Hematopoietic multipotent progenitor cell treated with erythropoietin and hydrocortisone succinate and interleukin-3 and kit ligand, for 17 days (in vitro differentiated cells): ENCODE measurements at regions not wholly inside any gene's neighbourhood (a gene's known extent, or its start where the extent isn't known, plus 50 kb on each side); places are given as distances from the start of the nearest gene placed in this dataset.
"Not testable (repeated sequence)": the region's sequence is repeated elsewhere in the genome, so short reads cannot be mapped to it uniquely, and the experiment has no call there.

Source experiments
- DNase-seq: peaks from one replicate; pipeline ENCODE4 v3.0.0-alpha.2; 2015; ENCODE audit warnings: low spot score

- no peak for DNase-seq
Measured at GRCh38 chr1:191508239-191508638, 650.0 kb upstream of the RGS18 start.

DNA sequence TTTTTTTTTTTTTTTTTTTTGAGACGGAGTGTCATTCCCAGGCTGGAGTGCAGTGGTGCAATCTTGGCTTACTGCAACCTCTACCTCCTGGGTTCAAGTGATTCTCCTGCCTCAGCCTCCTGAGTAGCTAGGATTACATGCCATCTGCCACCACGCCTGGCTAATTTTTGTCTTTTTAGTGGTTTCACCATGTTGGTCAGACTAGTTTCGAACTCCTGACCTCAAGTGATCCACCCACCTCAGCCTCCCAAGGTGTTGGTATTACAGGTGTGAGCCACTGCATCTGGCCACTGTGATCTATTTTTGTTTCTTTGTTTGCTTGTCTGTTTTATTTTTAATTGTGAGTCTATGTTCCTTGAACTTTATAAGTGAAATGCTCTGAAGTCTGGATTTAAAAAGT, 646.8 kb upstream of the RGS18 start:
- DNase-seq, result not testable (repeated sequence)

GRCh38 chr1:191517826-191518225, 640.4 kb upstream of the RGS18 start:
- no peak for DNase-seq

GRCh38 chr1:191519519-191519918, 638.7 kb upstream of the RGS18 start:
- DNase-seq, result no peak

- DNase-seq, result no peak
Measured at GRCh38 chr1:191520345-191520744, 637.9 kb upstream of the RGS18 start.

- DNase-seq, result not testable (repeated sequence)
Measured at GRCh38 chr1:191525944-191526343, 632.3 kb upstream of the RGS18 start.

DNA sequence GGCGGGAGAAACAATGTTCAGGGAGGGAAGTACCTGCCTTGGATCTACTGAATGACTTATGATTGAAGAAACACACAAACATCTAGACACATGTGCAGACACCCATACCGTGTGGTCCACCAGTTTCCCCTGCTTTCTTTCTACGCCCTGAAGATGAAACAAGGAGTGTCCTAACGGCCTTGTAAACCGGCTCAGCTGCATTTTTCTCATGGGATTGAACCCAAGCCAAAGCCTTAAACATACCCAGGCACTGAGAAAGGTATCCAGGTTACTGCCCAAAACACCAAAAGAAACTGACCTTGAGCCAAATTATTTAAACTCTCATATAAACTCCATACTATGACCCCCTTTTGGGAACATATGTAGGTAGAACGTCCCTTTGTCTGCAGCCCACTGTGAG, 630.0 kb upstream of the RGS18 start:
- DNase-seq, result no peak

- DNase-seq, result no peak
Measured at GRCh38 chr1:191530928-191531327, 627.3 kb upstream of the RGS18 start.

GRCh38 chr1:191533254-191533653, 625.0 kb upstream of the RGS18 start:
- no peak for DNase-seq

DNA sequence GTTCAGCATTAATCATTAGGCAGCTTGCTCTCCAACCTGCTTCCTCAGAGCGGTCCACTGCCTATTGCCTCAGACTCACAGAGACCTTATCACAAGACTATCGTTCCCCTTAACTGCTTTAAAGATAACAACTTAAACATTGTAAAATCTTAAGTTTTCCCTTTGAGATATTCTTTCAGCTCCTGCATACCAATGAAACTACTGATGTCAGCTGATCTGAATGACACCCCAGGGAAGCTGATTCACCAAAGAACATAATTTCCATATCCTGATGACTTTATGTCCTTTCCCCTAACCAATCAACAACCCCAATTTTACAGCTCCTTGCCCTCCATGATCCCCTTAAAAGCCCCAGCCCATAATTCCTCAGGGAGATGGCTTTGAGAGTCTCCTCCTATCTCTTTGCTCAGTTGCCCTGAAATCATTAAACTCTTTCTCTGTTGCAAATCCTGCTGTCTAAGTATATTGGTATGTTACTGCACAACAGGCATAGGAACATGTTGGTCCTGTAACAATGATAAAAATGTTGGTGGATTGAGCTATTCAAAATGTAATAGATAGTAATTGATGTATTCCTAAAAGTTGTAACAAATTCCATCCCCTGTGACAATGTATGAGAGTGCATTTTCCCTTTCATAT, 621.4 kb upstream of the RGS18 start:
- DNase-seq, result no peak

GRCh38 chr1:191541758-191542157, 616.5 kb upstream of the RGS18 start:
- DNase-seq, result no peak

DNA sequence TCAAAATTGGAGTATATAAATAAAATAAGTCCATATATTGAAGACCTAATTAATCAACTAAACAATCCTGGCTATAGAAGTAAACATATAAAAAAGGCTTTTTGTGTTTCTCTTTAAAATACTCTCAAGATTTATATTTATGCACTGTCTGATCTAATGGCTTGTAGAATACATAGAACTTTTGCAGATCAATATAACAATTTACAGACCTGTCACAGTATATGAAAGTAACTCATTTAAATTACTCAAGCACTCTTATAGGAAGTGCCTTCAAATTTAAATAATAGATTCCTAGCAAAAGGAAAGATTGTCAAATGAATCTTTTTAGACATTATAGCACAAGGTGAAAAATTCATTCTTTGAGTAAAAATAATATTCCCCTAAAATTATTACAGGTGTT, 615.8 kb upstream of the RGS18 start:
- no peak for DNase-seq

DNA sequence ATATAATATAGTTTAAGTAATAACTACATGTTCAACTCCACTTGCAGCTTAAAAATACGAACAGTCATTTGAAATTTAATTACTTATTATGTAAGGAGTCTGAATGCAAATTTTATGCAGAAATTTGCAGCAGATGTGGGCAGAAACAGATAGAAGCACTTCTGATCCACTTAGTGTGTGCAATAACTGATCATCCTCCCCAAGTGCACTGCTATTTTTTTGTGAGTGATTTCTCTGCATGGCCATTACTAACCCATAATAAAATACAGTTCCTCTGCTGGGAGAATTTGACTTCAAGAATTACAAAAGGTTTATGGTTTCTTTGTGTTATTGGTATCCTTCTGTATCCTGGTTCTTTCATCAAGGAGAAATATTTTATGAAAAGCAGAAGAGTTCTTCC, 611.5 kb upstream of the RGS18 start:
- DNase-seq, result no peak

DNA sequence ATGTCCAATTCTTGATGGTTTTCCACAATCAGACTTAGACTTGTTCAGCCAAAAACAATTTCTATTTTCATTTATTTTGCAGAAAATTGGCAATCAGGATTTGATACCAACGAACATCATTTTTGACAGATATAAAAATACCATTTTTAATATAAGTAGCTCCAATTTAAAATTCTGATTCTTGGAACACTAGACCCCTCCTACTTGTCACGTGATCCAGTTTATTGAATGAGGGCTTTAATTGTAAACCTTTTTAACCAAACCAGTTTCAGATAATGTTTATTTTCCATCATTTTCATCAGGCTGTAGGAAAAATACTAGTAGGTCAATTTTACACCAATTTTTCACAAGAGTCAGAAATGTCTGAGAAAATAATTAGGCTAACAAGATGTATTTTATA, 607.2 kb upstream of the RGS18 start:
- no peak for DNase-seq

- DNase-seq, result no peak
Measured at GRCh38 chr1:191558379-191558778, 599.9 kb upstream of the RGS18 start.

DNA sequence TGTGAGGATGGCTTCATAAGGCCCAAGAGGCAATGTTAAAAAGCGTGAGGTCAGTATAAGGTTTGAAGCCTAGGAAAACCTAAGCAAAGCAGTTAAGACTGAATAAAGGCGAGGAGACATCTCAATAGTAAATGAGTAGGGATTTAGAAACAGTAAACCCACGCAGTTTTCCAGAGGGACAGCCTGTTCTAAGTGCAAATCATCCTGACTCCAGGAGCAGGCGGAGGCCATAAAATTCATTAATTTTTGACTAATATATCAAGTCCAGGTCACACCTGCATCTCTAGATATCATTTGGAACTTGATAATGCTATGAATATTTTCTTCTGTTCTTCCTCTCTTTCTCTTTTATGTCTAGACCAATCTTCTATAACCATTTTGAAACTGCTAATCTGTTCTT, 597.0 kb upstream of the RGS18 start:
- DNase-seq, result no peak

DNA sequence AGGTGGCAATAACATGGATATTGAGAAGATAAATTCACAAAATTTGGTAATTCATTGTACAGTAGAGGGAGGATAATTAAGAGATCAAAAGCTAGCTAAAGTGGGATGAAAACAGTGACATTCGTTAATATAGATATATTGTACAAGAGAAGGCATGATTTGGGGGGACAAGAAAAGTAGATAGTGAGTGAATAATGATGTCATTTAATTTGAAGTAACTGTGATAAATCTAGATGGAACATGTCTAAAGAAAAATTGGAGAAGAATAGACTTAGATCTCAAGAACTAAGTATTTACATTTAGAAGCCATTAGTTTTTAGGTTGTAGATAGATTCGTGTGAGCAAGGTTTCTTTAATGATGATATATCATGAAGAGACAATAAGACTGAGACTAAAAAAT, 594.0 kb upstream of the RGS18 start:
- DNase-seq, result no peak

DNA sequence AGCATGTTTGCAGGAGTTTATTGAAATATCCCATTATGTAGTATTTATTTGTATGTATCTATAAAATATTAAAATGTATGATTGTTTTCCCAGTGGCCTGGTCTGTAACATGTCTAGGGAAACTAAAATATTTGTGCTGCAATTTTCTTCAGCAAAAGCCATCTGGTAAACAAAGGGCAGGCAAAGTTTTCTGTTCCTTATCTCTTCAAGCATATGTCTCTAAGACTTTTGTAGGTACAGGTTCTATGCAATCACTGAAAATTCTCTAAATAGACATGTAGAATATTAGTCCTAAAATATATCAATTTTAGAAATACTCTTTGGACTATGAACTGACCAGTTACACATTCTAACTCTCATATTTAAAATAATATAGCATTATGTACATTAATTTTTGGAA, 585.8 kb upstream of the RGS18 start:
- no peak for DNase-seq

DNA sequence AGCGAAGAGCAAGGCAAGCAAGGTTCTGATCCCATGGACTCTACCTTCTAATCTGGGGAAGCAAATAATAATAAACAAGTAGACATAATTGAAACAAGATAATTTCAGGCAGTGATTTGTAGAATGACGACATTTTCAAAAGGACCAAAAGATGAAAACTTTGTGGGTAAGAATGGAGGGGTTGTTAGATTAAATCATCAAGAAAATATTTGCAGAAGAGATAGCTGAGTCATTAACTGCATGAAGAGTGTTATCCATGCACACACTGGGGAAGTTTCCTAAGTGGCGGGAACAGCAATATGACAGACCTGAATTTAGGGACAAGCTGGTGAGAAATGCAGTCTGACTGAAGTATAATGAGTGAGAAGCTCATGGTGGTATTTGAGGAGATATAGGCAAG, 583.1 kb upstream of the RGS18 start:
- DNase-seq, result no peak

DNA sequence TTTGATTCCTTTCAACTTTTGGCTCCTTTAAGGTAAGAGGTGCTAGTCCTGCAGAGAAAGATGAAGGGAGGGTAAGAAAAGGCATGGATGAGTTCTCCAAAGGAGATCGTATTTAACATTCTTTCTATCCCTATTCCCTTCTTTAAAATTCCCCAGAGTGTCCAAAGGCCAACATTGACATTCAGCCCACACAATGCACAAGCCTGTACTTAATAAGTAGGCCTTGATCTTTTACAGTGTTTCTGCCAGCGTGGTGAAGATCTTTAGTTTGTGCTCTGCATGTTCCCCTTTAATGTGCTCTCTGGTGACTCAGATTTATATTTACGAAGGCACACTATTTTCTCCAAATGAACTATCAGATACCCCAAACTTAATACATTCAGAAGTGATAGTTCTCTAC, 582.5 kb upstream of the RGS18 start:
- no peak for DNase-seq

GRCh38 chr1:191577213-191577612, 581.0 kb upstream of the RGS18 start:
- DNase-seq, result no peak

- no peak for DNase-seq
Measured at GRCh38 chr1:191578281-191578680, 580.0 kb upstream of the RGS18 start.

GRCh38 chr1:191579019-191579418, 579.2 kb upstream of the RGS18 start:
- no peak for DNase-seq

DNA sequence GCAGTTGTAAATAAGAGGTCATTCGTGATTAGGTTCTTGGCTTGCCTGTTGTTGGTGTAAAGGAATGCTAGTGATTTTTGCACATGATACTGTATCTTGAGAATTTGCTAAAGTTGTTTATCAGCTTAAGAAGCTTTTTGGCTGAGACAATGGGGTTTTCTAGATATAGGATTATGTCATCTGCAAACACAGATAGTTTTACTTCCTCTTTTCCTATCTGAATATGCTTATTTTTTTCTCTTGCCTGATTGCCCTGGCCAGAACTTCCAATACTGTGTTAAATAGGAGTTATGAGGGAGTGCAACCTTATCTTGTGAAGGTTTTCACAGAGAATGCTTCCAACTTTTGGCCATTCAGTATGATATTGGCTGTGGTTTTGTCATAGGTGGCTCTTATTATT, 576.1 kb upstream of the RGS18 start:
- DNase-seq, result no peak

DNA sequence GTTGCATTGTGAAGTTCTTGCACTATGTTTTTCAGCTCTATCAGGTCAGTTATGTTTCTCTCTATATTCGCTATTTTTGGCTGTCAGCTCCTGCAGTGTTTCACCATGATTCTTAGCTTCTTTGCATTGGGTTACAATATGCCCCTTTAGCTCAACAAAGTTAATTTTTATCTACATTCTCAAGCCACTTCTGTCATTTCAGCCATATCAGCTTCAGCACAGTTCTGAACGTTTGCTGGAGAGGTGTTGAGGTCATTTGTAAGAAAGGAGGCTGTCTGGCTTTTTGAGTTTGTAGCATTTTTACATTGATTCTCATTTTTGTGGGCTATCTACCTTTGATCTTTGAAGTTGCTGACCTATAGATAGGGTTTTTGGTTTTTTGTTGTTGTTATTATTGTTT, 573.2 kb upstream of the RGS18 start:
- no peak for DNase-seq
